IMR-90 (cell line): ENCODE measurements at regions not wholly inside any gene's neighbourhood (a gene's known extent, or its start where the extent isn't known, plus 50 kb on each side); places are given as distances from the start of the nearest gene placed in this dataset.

Experiments used
- ATAC-seq: fragments of 200-7000 bp; cut with Tn5 transposase; 2 replicates; pipeline ENCODE4 v1.9.1; 2020; ENCODE audit warnings: low read depth, mild to moderate bottlenecking, moderate library complexity
- BruUV-seq: library from RNA; stranded (reverse); fragments of 400-500 nt; replicated peaks from 2 replicates; lab custom pipeline; 2021; lab: Mats Ljungman, UMichigan
- CTCF ChIA-PET: fragments of 300-600 bp; formaldehyde crosslinking; extraction: SDS; loops from one replicate; lab custom pipeline; 2021; ENCODE audit warnings: antibody characterized with exemption; lab: Yijun Ruan, JAX
- POLR2A ChIA-PET: fragments of 300-600 bp; sonication (Branson Sonifier 250); formaldehyde crosslinking; loops from one replicate; lab custom pipeline; 2022; ENCODE audit warnings: antibody characterized with exemption; ENCODE audit not compliant: unreplicated experiment; lab: Charles Lee
- DNase-seq: peaks from one replicate; pipeline ENCODE4 v3.0.0; 2013
- H2AFZ ChIP-seq: replicated peaks from 2 replicates; pipeline ENCODE3; 2013; ENCODE audit warnings: low read length, mild to moderate bottlenecking; ENCODE audit not compliant: poor library complexity
- H2AK5ac ChIP-seq: 2 replicates; pipeline ENCODE4 v1.6.1; 2013; ENCODE audit warnings: low read depth, low read length, inconsistent platforms
- H2AK9ac ChIP-seq: replicated peaks from 2 replicates; pipeline ENCODE3; 2013; ENCODE audit warnings: mild to moderate bottlenecking, low read depth, low read length, moderate library complexity; ENCODE audit not compliant: poor library complexity
- H2BK120ac ChIP-seq: 2 replicates; pipeline ENCODE4 v1.6.1; 2013; ENCODE audit warnings: low read depth, low read length, inconsistent platforms
- H2BK15ac ChIP-seq: 3 replicates; pipeline ENCODE4 v1.6.1; 2013; ENCODE audit warnings: low read depth, low read length, inconsistent platforms
- H2BK20ac ChIP-seq: 2 replicates; pipeline ENCODE4 v1.6.1; 2013; ENCODE audit warnings: low read depth, mild to moderate bottlenecking, inconsistent platforms, low read length, moderate library complexity
- H2BK5ac ChIP-seq: 2 replicates; pipeline ENCODE4 v1.6.1; 2013; ENCODE audit warnings: mild to moderate bottlenecking, low read depth, low read length, inconsistent platforms; ENCODE audit not compliant: poor library complexity, severe bottlenecking
- H3K14ac ChIP-seq: replicated peaks from 2 replicates; pipeline ENCODE4 v1.6.1; 2013; ENCODE audit warnings: low read depth, low read length, inconsistent platforms
- H3K18ac ChIP-seq: 2 replicates; pipeline ENCODE4 v1.6.1; 2013; ENCODE audit warnings: low read depth, low read length, control low read depth
- H3K23ac ChIP-seq: 2 replicates; pipeline ENCODE4 v1.6.1; 2013; ENCODE audit warnings: low read depth, low read length, inconsistent platforms
- H3K27ac ChIP-seq: 2 replicates; pipeline ENCODE4 v1.5.1; 2013; ENCODE audit warnings: mild to moderate bottlenecking, control low read depth, low read length; ENCODE audit not compliant: insufficient read depth
- H3K27me3 ChIP-seq: 2 replicates; pipeline ENCODE4 v1.6.1; 2013; ENCODE audit warnings: low read length; ENCODE audit not compliant: control insufficient read depth, insufficient read depth
- H3K36me3 ChIP-seq: 2 replicates; pipeline ENCODE4 v1.6.1; 2013; ENCODE audit warnings: low read length, mixed read lengths; ENCODE audit not compliant: control insufficient read depth, insufficient read depth
- H3K4ac ChIP-seq: 2 replicates; pipeline ENCODE4 v1.6.1; 2013; ENCODE audit warnings: low read depth, low read length, inconsistent platforms
- H3K4me1 ChIP-seq: 2 replicates; pipeline ENCODE4 v1.6.1; 2013; ENCODE audit warnings: low read length, mixed read lengths; ENCODE audit not compliant: control insufficient read depth, insufficient read depth
- H3K4me2 ChIP-seq: 2 replicates; pipeline ENCODE4 v1.6.1; 2013; ENCODE audit warnings: low read depth, mild to moderate bottlenecking, control low read depth, low read length, moderate library complexity
- H3K4me3 ChIP-seq: 2 replicates; pipeline ENCODE4 v1.5.1; 2013; ENCODE audit warnings: low read depth, mild to moderate bottlenecking, control low read depth, low read length, moderate library complexity; ENCODE audit not compliant: insufficient read depth
- H3K56ac ChIP-seq: 2 replicates; pipeline ENCODE4 v1.6.1; 2013; ENCODE audit warnings: low read length, inconsistent platforms; ENCODE audit not compliant: insufficient read depth; ENCODE audit errors: extremely low read depth
- H3K79me1 ChIP-seq, 2 experiments: 2 replicates each; pipeline ENCODE4 v1.6.1; 2013; ENCODE audit warnings: low read length in 2 of 2, inconsistent platforms in 1 of 2, low read depth in 1 of 2
- H3K9ac ChIP-seq: 2 replicates; pipeline ENCODE4 v1.6.1; 2013; ENCODE audit warnings: low read depth, low read length, control low read depth
- H3K9me1 ChIP-seq: 2 replicates; pipeline ENCODE4 v1.6.1; 2013; ENCODE audit warnings: low read length, inconsistent platforms; ENCODE audit not compliant: insufficient read depth
- H3K9me3 ChIP-seq: 2 replicates; pipeline ENCODE4 v1.6.1; 2013; ENCODE audit warnings: low read length; ENCODE audit not compliant: control insufficient read depth, insufficient read depth
- H4K20me1 ChIP-seq: 2 replicates; pipeline ENCODE4 v1.6.1; 2013; ENCODE audit warnings: low read length, inconsistent platforms; ENCODE audit not compliant: insufficient read depth
- H4K5ac ChIP-seq: 2 replicates; pipeline ENCODE4 v1.6.1; 2013; ENCODE audit warnings: mild to moderate bottlenecking, low read depth, low read length, control low read depth
- H4K8ac ChIP-seq, 2 experiments: 2 replicates each; pipeline ENCODE4 v1.6.1; 2013; ENCODE audit warnings: low read depth in 2 of 2, low read length in 2 of 2, control low read depth in 1 of 2, inconsistent platforms in 1 of 2
- H4K91ac ChIP-seq: 2 replicates; pipeline ENCODE4 v1.6.1; 2013; ENCODE audit warnings: low read depth, low read length, inconsistent platforms; ENCODE audit not compliant: insufficient read depth
- BHLHE40 ChIP-seq: fragments of 150-350 bp; IDR thresholded peaks from 2 replicates; pipeline ENCODE4 v1.6.1; 2016; ENCODE audit warnings: mild to moderate bottlenecking, low read depth, low read length
- CHD1 ChIP-seq: IDR thresholded peaks from 2 replicates; pipeline ENCODE4 v1.6.1; 2012; ENCODE audit warnings: low read depth, low read length, improper control_type of control experiment
- ELK1 ChIP-seq: fragments of 150-350 bp; IDR thresholded peaks from 2 replicates; pipeline ENCODE4 v1.6.1; 2016; ENCODE audit warnings: low read depth, mild to moderate bottlenecking, low read length, moderate library complexity, borderline replicate concordance
- FOS ChIP-seq: fragments of 150-350 bp; IDR thresholded peaks from 2 replicates; pipeline ENCODE4 v1.6.1; 2016; ENCODE audit warnings: low read depth, low read length
- MAFK ChIP-seq: IDR thresholded peaks from 2 replicates; pipeline ENCODE4 v1.6.1; 2012; ENCODE audit warnings: low read depth, low read length, improper control_type of control experiment
- MAZ ChIP-seq: IDR thresholded peaks from 2 replicates; pipeline ENCODE4 v1.6.1; 2012; ENCODE audit warnings: low read depth, mild to moderate bottlenecking, low read length, improper control_type of control experiment, moderate library complexity, borderline replicate concordance
- MXI1 ChIP-seq: IDR thresholded peaks from 2 replicates; pipeline ENCODE4 v1.6.1; 2012; ENCODE audit warnings: low read depth, mild to moderate bottlenecking, low read length, moderate library complexity, borderline replicate concordance
- NFE2L2 ChIP-seq: fragments of 150-350 bp; IDR thresholded peaks from 2 replicates; pipeline ENCODE4 v1.6.1; 2016; ENCODE audit warnings: low read depth, mild to moderate bottlenecking, low read length
- RAD21 ChIP-seq: IDR thresholded peaks from 2 replicates; pipeline ENCODE4 v1.6.1; 2012; ENCODE audit warnings: low read length, improper control_type of control experiment
- RCOR1 ChIP-seq: IDR thresholded peaks from 2 replicates; pipeline ENCODE4 v1.6.1; 2012; ENCODE audit warnings: mild to moderate bottlenecking, low read length, improper control_type of control experiment; ENCODE audit not compliant: insufficient replicate concordance
- RFX5 ChIP-seq: IDR thresholded peaks from 2 replicates; pipeline ENCODE4 v1.8.0; 2012; ENCODE audit warnings: low read depth, mild to moderate bottlenecking, low read length, moderate library complexity
- SMC3 ChIP-seq: fragments of 150-350 bp; IDR thresholded peaks from 2 replicates; pipeline ENCODE4 v1.6.1; 2016; ENCODE audit warnings: low read depth, mild to moderate bottlenecking, antibody characterized with exemption, low read length, moderate library complexity
- USF2 ChIP-seq: fragments of 150-350 bp; IDR thresholded peaks from 2 replicates; pipeline ENCODE4 v1.6.1; 2017; ENCODE audit warnings: mild to moderate bottlenecking, antibody characterized with exemption, low read length, low read depth
- WGBS, 2 experiments: methylation state at CpG; one replicate each; pipeline versions ENCODE4 v1.1.5 to v1.1.7; 2013; ENCODE audit warnings: missing lambda C conversion rate in 2 of 2; ENCODE audit not compliant: insufficient read length in 1 of 2; ENCODE audit errors: extremely low coverage in 2 of 2; 5-methylcytosine and 5-hydroxymethylcytosine counted together
- dilution Hi-C: fragments of 300-500 bp; cut with HindIII; formaldehyde crosslinking; loops from one replicate; pipeline ENCODE4 v1.14.3; 2018; ENCODE audit warnings: low sequenced_read_pairs; ENCODE audit not compliant: unreplicated experiment
- in situ Hi-C: fragments of 300-500 bp; cut with MboI; formaldehyde crosslinking; loops from 3 replicates; pipeline ENCODE4 v1.14.3; 2019; ENCODE audit warnings: low sequenced_read_pairs, inconsistent platforms, mixed read lengths
- intact Hi-C: fragments of 100-400 bp; cut with micrococcal nuclease; formaldehyde crosslinking; loops from 2 replicates; pipeline ENCODE4 v1.10.0; 2022
- TF ChIP-seq, protein P1 (sequence below): conservative IDR thresholded peaks from 2 replicates; pipeline ENCODE4 v1.5.1; 2012; ENCODE audit warnings: mild to moderate bottlenecking, low read depth, low read length, improper control_type of control experiment

GRCh38 chr4:152150214-152150613 is 385.7 kb downstream of the FBXW7 start:
- H3K14ac ChIP-seq, result no peak overlapping the region
- in situ Hi-C loops (no loop called here), intact Hi-C loops (no loop called here), dilution Hi-C loops (no loop called here)
- H3K36me3 ChIP-seq, result no peaks in the 10 kb centered on the region
- no peak overlapping the region for H2BK20ac ChIP-seq
- DNase-seq, result no peak
- H3K4ac ChIP-seq, result no peak overlapping the region
- peaks cover 18% of the 10 kb centered on the region for H3K27me3 ChIP-seq
- 80% methylated on average over 1 of the region's 3 CpGs; no CpG with 5 or more reads in 1 of the 2 experiments for WGBS, 2 experiments
- ChIA-PET POLR2A (no interaction called here), CTCF (interaction anchor here (0.7 to 1.2 kb wide), 2 partner anchors 16 to 170 kb away, joined by 3 read pairs; no protein-coding TSS in a partner anchor)
- H2BK5ac ChIP-seq, result no peak overlapping the region
- H2BK120ac ChIP-seq, result no peak overlapping the region
- no peak overlapping the region for H3K9ac ChIP-seq
- no peak overlapping the region for H2AFZ ChIP-seq
- H3K56ac ChIP-seq, result no peak overlapping the region
- BruUV-seq, result no TSS peak
- no peaks in the 10 kb centered on the region for H4K20me1 ChIP-seq
- no peak overlapping the region for H4K91ac ChIP-seq
- H3K79me1 ChIP-seq, result no peaks in the 10 kb centered on the region
- H3K18ac ChIP-seq, result no peak overlapping the region
- no peak overlapping the region for H4K8ac ChIP-seq
- no peak overlapping the region for H2AK9ac ChIP-seq
- no peak overlapping the region for H3K23ac ChIP-seq
- no peak overlapping the region for H3K4me2 ChIP-seq
- ATAC-seq, result no peak
- no peak overlapping the region for H2AK5ac ChIP-seq
- no peaks in the 10 kb centered on the region for H3K9me1 ChIP-seq
- no peak overlapping the region for H3K4me3 ChIP-seq
- no peak overlapping the region for H2BK15ac ChIP-seq
- H3K9me3 ChIP-seq, result peaks cover 3% of the 10 kb centered on the region
- H3K4me1 ChIP-seq, result no peaks in the 10 kb centered on the region
- no peak overlapping the region for H3K27ac ChIP-seq
- TF ChIP-seq USF2 (no peak), RCOR1 (no peak), SMC3 (no peak), BHLHE40 (no peak), FOS (no peak), MAFK (no peak), NFE2L2 (no peak), MAZ (no peak), RFX5 (no peak), CHD1 (no peak), ELK1 (no peak), RAD21 (no peak), MXI1 (no peak)
- TF ChIP-seq, protein P1, sequence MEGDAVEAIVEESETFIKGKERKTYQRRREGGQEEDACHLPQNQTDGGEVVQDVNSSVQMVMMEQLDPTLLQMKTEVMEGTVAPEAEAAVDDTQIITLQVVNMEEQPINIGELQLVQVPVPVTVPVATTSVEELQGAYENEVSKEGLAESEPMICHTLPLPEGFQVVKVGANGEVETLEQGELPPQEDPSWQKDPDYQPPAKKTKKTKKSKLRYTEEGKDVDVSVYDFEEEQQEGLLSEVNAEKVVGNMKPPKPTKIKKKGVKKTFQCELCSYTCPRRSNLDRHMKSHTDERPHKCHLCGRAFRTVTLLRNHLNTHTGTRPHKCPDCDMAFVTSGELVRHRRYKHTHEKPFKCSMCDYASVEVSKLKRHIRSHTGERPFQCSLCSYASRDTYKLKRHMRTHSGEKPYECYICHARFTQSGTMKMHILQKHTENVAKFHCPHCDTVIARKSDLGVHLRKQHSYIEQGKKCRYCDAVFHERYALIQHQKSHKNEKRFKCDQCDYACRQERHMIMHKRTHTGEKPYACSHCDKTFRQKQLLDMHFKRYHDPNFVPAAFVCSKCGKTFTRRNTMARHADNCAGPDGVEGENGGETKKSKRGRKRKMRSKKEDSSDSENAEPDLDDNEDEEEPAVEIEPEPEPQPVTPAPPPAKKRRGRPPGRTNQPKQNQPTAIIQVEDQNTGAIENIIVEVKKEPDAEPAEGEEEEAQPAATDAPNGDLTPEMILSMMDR, result no peak
- H4K5ac ChIP-seq, result no peak overlapping the region
